SH-SY5Y (cell line): ENCODE measurements at regions not wholly inside any gene's neighbourhood (a gene's known extent, or its start where the extent isn't known, plus 50 kb on each side); places are given as distances from the start of the nearest gene placed in this dataset.

Source experiments
- GATA2 ChIP-seq: IDR thresholded peaks from 2 replicates; pipeline ENCODE4 v1.6.1; 2011; ENCODE audit warnings: mild to moderate bottlenecking, low read depth, low read length
- GATA3 ChIP-seq: IDR thresholded peaks from 2 replicates; pipeline ENCODE4 v1.6.1; 2011; ENCODE audit warnings: low read depth, mild to moderate bottlenecking, low read length, moderate library complexity

- TF ChIP-seq GATA2 (no peak), GATA3 (no peak)
Measured at GRCh38 chr21:15272591-15272990, 207.8 kb upstream of the NRIP1 start.
